ENCODE measurements at regions not wholly inside any gene's neighbourhood (a gene's known extent, or its start where the extent isn't known, plus 50 kb on each side); places are given as distances from the start of the nearest gene placed in this dataset.

- no peak for TF ChIP-seq CTCF (conservative IDR thresholded peaks at IDR 0.05; ENCODE audit: low read length)
- no peak for TF ChIP-seq EZH2phosphoT487 (IDR thresholded peaks at IDR 0.05; ENCODE audit: borderline replicate concordance, low read depth, low read length)
Observed at GRCh38 chr10:33126742-33127141, 168.7 kb upstream of the ITGB1 start.

All from OCI-LY7 (cell line).